ENCODE measurements at regions not wholly inside any gene's neighbourhood (a gene's known extent, or its start where the extent isn't known, plus 50 kb on each side); places are given as distances from the start of the nearest gene placed in this dataset.

- no peak overlapping the region for H3K27ac ChIP-seq
- no peak for TF ChIP-seq CTCF (IDR thresholded peaks at IDR 0.05)
- no peak for TF ChIP-seq ZFX (IDR thresholded peaks at IDR 0.05; ENCODE audit: borderline replicate concordance)
These were observed 58.3 kb downstream of the PDHA2 start for GRCh38 chr4:95898226-95898625.

GRCh38 chr4:95909211-95909610, 69.3 kb downstream of the PDHA2 start:
- TF ChIP-seq CTCF (IDR thresholded peaks at IDR 0.05), result no peak
- TF ChIP-seq ZFX (IDR thresholded peaks at IDR 0.05; ENCODE audit: borderline replicate concordance), result no peak
- no peak overlapping the region for H3K27ac ChIP-seq

GRCh38 chr4:95910749-95911148, 70.9 kb downstream of the PDHA2 start:
- no peak for TF ChIP-seq CTCF (IDR thresholded peaks at IDR 0.05)
- TF ChIP-seq ZFX (IDR thresholded peaks at IDR 0.05; ENCODE audit: borderline replicate concordance), result no peak
- H3K27ac ChIP-seq, result no peak overlapping the region

- no peak overlapping the region for H3K27ac ChIP-seq
- no peak for TF ChIP-seq CTCF (IDR thresholded peaks at IDR 0.05)
- TF ChIP-seq ZFX (IDR thresholded peaks at IDR 0.05; ENCODE audit: borderline replicate concordance), result no peak
These were observed 81.6 kb downstream of the PDHA2 start for GRCh38 chr4:95921470-95921869.

GRCh38 chr4:95929448-95930064, 89.7 kb downstream of the PDHA2 start:
- no peak overlapping the region for H3K27ac ChIP-seq
- TF ChIP-seq ZFX (IDR thresholded peaks at IDR 0.05; ENCODE audit: borderline replicate concordance) (no peak), CTCF (IDR thresholded peaks at IDR 0.05) (no peak)

GRCh38 chr4:95939141-95939540, 99.2 kb downstream of the PDHA2 start:
- TF ChIP-seq CTCF (IDR thresholded peaks at IDR 0.05) (no peak), ZFX (IDR thresholded peaks at IDR 0.05; ENCODE audit: borderline replicate concordance) (no peak)

GRCh38 chr4:95949136-95949765, 109.4 kb downstream of the PDHA2 start:
- no peak overlapping the region for H3K27ac ChIP-seq
- TF ChIP-seq ZFX (IDR thresholded peaks at IDR 0.05; ENCODE audit: borderline replicate concordance), result no peak
- no peak for TF ChIP-seq CTCF (IDR thresholded peaks at IDR 0.05)

More at GRCh38 chr4:95939141-95939540, 99.2 kb downstream of the PDHA2 start:
- H3K27ac ChIP-seq, result no peak overlapping the region

Data from 22Rv1 (cell line).